ENCODE measurements at regions not wholly inside any gene's neighbourhood (a gene's known extent, or its start where the extent isn't known, plus 50 kb on each side); places are given as distances from the start of the nearest gene placed in this dataset.

- no peak for DNase-seq
These were observed 848.2 kb downstream of the BRD1 start for GRCh38 chr22:48979482-48979881.

- no peak for DNase-seq
These were observed 850.8 kb downstream of the BRD1 start for GRCh38 chr22:48976556-48977535.

- no peak for DNase-seq
These were observed 851.8 kb downstream of the BRD1 start for GRCh38 chr22:48975886-48976285.

GRCh38 chr22:48975316-48975741 is 852.3 kb downstream of the BRD1 start:
- DNase-seq, result no peak

GRCh38 chr22:48974443-48975315 is 853.0 kb downstream of the BRD1 start:
- no peak for DNase-seq

GRCh38 chr22:48973694-48974041 is 854.0 kb downstream of the BRD1 start:
- no peak for DNase-seq

- no peak for DNase-seq
These were observed 854.5 kb downstream of the BRD1 start for GRCh38 chr22:48972979-48973693.

- DNase-seq, result peak; percentile 30
These were observed 859.3 kb downstream of the BRD1 start for GRCh38 chr22:48968201-48968959.

- no peak for DNase-seq
These were observed 864.3 kb downstream of the BRD1 start for GRCh38 chr22:48963405-48963804.

- no peak for DNase-seq
These were observed 866.0 kb downstream of the BRD1 start for GRCh38 chr22:48961705-48962104.

- no peak for DNase-seq
These were observed 866.6 kb downstream of the BRD1 start for GRCh38 chr22:48960980-48961660.

- no peak for DNase-seq
These were observed 867.1 kb downstream of the BRD1 start for GRCh38 chr22:48960576-48960975.

GRCh38 chr22:48959496-48959895 is 868.2 kb downstream of the BRD1 start:
- DNase-seq, result no peak

- DNase-seq, result no peak
These were observed 869.7 kb downstream of the BRD1 start for GRCh38 chr22:48957987-48958321.

GRCh38 chr22:48957311-48957986 is 870.2 kb downstream of the BRD1 start:
- DNase-seq, result no peak

- no peak for DNase-seq
These were observed 872.0 kb downstream of the BRD1 start for GRCh38 chr22:48955351-48956311.

GRCh38 chr22:48954781-48955311 is 872.8 kb downstream of the BRD1 start:
- DNase-seq, result no peak

GRCh38 chr22:48953830-48954229 is 873.8 kb downstream of the BRD1 start:
- DNase-seq, result no peak

- DNase-seq, result no peak
These were observed 874.5 kb downstream of the BRD1 start for GRCh38 chr22:48953103-48953720.
